ENCODE measurements at regions not wholly inside any gene's neighbourhood (a gene's known extent, or its start where the extent isn't known, plus 50 kb on each side); places are given as distances from the start of the nearest gene placed in this dataset.

- TF ChIP-seq CTCF (conservative IDR thresholded peaks at IDR 0.05 in 1 of 2, IDR thresholded peaks at IDR 0.05 in 1 of 2; ENCODE audit: extremely low read depth in 1 of 2, insufficient read depth in 1 of 2, low read depth in 1 of 2, low read length in 2 of 2) (no peak), EZH2 (IDR thresholded peaks at IDR 0.05; ENCODE audit: borderline replicate concordance, low read length) (no peak)
Measured at GRCh38 chr10:128625926-128626325, 499.7 kb upstream of the MKI67 start.

Data from mammary epithelial cell (primary cell).